Bronchial epithelial cell (primary cell): ENCODE measurements at regions not wholly inside any gene's neighbourhood (a gene's known extent, or its start where the extent isn't known, plus 50 kb on each side); places are given as distances from the start of the nearest gene placed in this dataset.

Experiments
- DNase-seq: peaks from one replicate; pipeline ENCODE4 v3.0.0-alpha.2; 2010; ENCODE audit warnings: low read depth
- FAIRE-seq: peaks from 2 replicates; lab custom pipeline; 2011; peaks lifted over from hg19 to GRCh38; lab: Jason Lieb, UNC
- H3K27me3 ChIP-seq: 2 replicates; pipeline ENCODE4 v1.5.1; 2011; ENCODE audit warnings: low read length; ENCODE audit not compliant: control insufficient read depth, insufficient read depth
- H3K36me3 ChIP-seq: 2 replicates; pipeline ENCODE4 v1.5.1; 2011; ENCODE audit warnings: low read length; ENCODE audit not compliant: control insufficient read depth, insufficient read depth
- H3K4me3 ChIP-seq: 2 replicates; pipeline ENCODE4 v1.5.1; 2011; ENCODE audit warnings: mild to moderate bottlenecking, low read depth, low read length, control low read depth
- CTCF ChIP-seq: IDR thresholded peaks from 2 replicates; pipeline ENCODE4 v1.5.1; 2011; ENCODE audit warnings: mild to moderate bottlenecking, moderate library complexity, low read length, control low read depth, inconsistent platforms; ENCODE audit not compliant: insufficient read depth, severe bottlenecking

DNA sequence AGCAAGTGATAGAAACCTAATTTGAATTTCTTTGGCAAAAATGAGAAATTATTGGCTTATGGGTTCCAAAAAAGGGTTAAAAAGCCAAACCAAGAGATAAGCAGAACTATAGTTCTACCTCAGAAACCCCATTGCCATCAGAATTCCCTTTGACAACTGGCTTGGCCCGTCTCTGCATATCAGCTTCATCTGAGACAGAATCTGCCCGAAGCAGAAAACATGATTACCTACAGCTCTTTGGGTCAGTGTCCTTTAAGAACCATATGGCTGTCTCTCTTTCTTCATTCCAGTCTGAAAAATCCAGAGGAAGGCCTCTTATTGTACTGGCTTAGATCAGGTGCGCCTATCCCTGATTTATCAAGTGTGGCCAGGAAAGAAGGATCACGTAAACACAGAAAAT lies 49.8 kb upstream of the AGPS start:
- no peak for TF ChIP-seq CTCF
- FAIRE-seq (no peak), DNase-seq (no peak)
- Histone ChIP-seq H3K4me3 (no peak overlapping the region), H3K27me3 (no peaks in the 10 kb centered on the region), H3K36me3 (no peaks in the 10 kb centered on the region)
